HepG2 (cell line): ENCODE measurements at regions not wholly inside any gene's neighbourhood (a gene's known extent, or its start where the extent isn't known, plus 50 kb on each side); places are given as distances from the start of the nearest gene placed in this dataset.

Source experiments
- ATM ChIP-seq: fragments of 450-650 bp; IDR thresholded peaks from 2 replicates; pipeline ENCODE4 v1.7.1; 2017; ENCODE audit warnings: mild to moderate bottlenecking, borderline replicate concordance
- CBX1 ChIP-seq: IDR thresholded peaks from one replicate; pipeline ENCODE4 v1.6.1; 2016; ENCODE audit warnings: antibody characterized with exemption, low read depth
- ELF4 ChIP-seq: sonication (generic); formaldehyde crosslinking; IDR thresholded peaks from 2 replicates; pipeline ENCODE4 v1.5.0; 2020; ENCODE audit warnings: missing genetic modification reagents, mild to moderate bottlenecking, moderate library complexity, borderline replicate concordance
- FOXJ3 ChIP-seq: sonication (generic); formaldehyde crosslinking; IDR thresholded peaks from 2 replicates; pipeline ENCODE4 v1.4.0; 2020; ENCODE audit warnings: missing genetic modification reagents, mild to moderate bottlenecking, borderline replicate concordance
- GPN1 ChIP-seq: sonication (generic); formaldehyde crosslinking; IDR thresholded peaks from 2 replicates; pipeline ENCODE4 v1.5.1; 2020; ENCODE audit warnings: missing genetic modification reagents, borderline replicate concordance
- KAT7 ChIP-seq: IDR thresholded peaks from 2 replicates; pipeline ENCODE4 v1.6.1; 2018; ENCODE audit warnings: borderline replicate concordance, missing compliant biosample characterization
- MATR3 ChIP-seq: sonication (generic); formaldehyde crosslinking; IDR thresholded peaks from 2 replicates; pipeline ENCODE4 v1.4.0; 2020; ENCODE audit warnings: missing genetic modification reagents
- MED8 ChIP-seq: sonication (generic); formaldehyde crosslinking; IDR thresholded peaks from 2 replicates; pipeline ENCODE4 v1.8.1; 2023; ENCODE audit warnings: mild to moderate bottlenecking, missing genetic modification reagents; ENCODE audit not compliant: insufficient replicate concordance
- NCOA1 ChIP-seq: sonication (generic); formaldehyde crosslinking; IDR thresholded peaks from 2 replicates; pipeline ENCODE4 v1.9.0; 2021; ENCODE audit warnings: missing genetic modification reagents
- NFE2L2 ChIP-seq: fragments of 150-350 bp; IDR thresholded peaks from 2 replicates; pipeline ENCODE4 v1.6.1; 2014; ENCODE audit warnings: low read length
- RAD21 ChIP-seq: fragments of 450-650 bp; formaldehyde crosslinking; IDR thresholded peaks from 2 replicates; pipeline ENCODE4 v1.5.0; 2020; ENCODE audit warnings: mild to moderate bottlenecking
- RBM39 ChIP-seq: fragments of 200-400 bp; formaldehyde crosslinking; IDR thresholded peaks from one replicate; pipeline ENCODE4 v1.6.1; 2018; ENCODE audit warnings: antibody characterized with exemption, mild to moderate bottlenecking, low read depth, low read length; ENCODE audit not compliant: poor library complexity, severe bottlenecking
- REXO4 ChIP-seq: sonication (generic); formaldehyde crosslinking; IDR thresholded peaks from 2 replicates; pipeline ENCODE4 v1.8.0; 2022; ENCODE audit warnings: missing genetic modification reagents, mild to moderate bottlenecking, borderline replicate concordance
- SETDB1 ChIP-seq: sonication (generic); formaldehyde crosslinking; IDR thresholded peaks from 2 replicates; pipeline ENCODE4 v1.5.1; 2020; ENCODE audit warnings: missing genetic modification reagents, mild to moderate bottlenecking, borderline replicate concordance
- SIN3A ChIP-seq: IDR thresholded peaks from 2 replicates; pipeline ENCODE4 v1.6.1; 2011; ENCODE audit warnings: low read depth, mild to moderate bottlenecking, control low read depth, low read length, borderline replicate concordance
- TBL1XR1 ChIP-seq: fragments of 150-350 bp; IDR thresholded peaks from 2 replicates; pipeline ENCODE4 v1.6.1; 2014; ENCODE audit warnings: borderline replicate concordance, low read length; ENCODE audit not compliant: partially characterized antibody
- TEAD2 ChIP-seq: sonication (generic); formaldehyde crosslinking; IDR thresholded peaks from 2 replicates; pipeline ENCODE4 v1.9.0; 2021; ENCODE audit warnings: missing genetic modification reagents
- THAP8 ChIP-seq: sonication (generic); formaldehyde crosslinking; IDR thresholded peaks from 2 replicates; pipeline ENCODE4 v1.5.1; 2020; ENCODE audit warnings: missing genetic modification reagents, mild to moderate bottlenecking, borderline replicate concordance
- U2AF2 ChIP-seq: fragments of 200-400 bp; formaldehyde crosslinking; IDR thresholded peaks from 2 replicates; pipeline ENCODE4 v1.6.1; 2017; ENCODE audit warnings: low read depth, mild to moderate bottlenecking, low read length
- XBP1 ChIP-seq: sonication (generic); formaldehyde crosslinking; IDR thresholded peaks from 2 replicates; pipeline ENCODE4 v1.5.0; 2020; ENCODE audit warnings: missing genetic modification reagents
- ZC3H13 ChIP-seq: sonication (generic); formaldehyde crosslinking; IDR thresholded peaks from 2 replicates; pipeline ENCODE4 v1.8.1; 2023; ENCODE audit warnings: mild to moderate bottlenecking, missing genetic modification reagents, moderate library complexity
- ZFP37 ChIP-seq: sonication (generic); formaldehyde crosslinking; IDR thresholded peaks from 2 replicates; pipeline ENCODE4 v1.4.0; 2020; ENCODE audit warnings: missing genetic modification reagents, borderline replicate concordance
- ZNF10 ChIP-seq: sonication (generic); formaldehyde crosslinking; IDR thresholded peaks from 2 replicates; pipeline ENCODE4 v1.4.0; 2020; ENCODE audit warnings: mild to moderate bottlenecking, low read depth, missing genetic modification reagents, borderline replicate concordance
- ZNF17 ChIP-seq: sonication (generic); formaldehyde crosslinking; IDR thresholded peaks from 2 replicates; pipeline ENCODE4 v1.5.0; 2020; ENCODE audit warnings: mild to moderate bottlenecking, missing genetic modification reagents
- ZNF24 ChIP-seq: fragments of 450-650 bp; IDR thresholded peaks from 2 replicates; pipeline ENCODE4 v1.6.1; 2017; ENCODE audit warnings: antibody characterized with exemption, mild to moderate bottlenecking
- ZNF282 ChIP-seq: fragments of 450-650 bp; IDR thresholded peaks from 2 replicates; pipeline ENCODE4 v1.6.1; 2018; ENCODE audit not compliant: partially characterized antibody
- ZNF432 ChIP-seq: sonication (generic); formaldehyde crosslinking; IDR thresholded peaks from 2 replicates; pipeline ENCODE4 v1.5.0; 2020; ENCODE audit warnings: missing genetic modification reagents, mild to moderate bottlenecking, borderline replicate concordance
- ZNF547 ChIP-seq: sonication (generic); formaldehyde crosslinking; IDR thresholded peaks from 2 replicates; pipeline ENCODE4 v1.5.1; 2020; ENCODE audit warnings: mild to moderate bottlenecking, missing genetic modification reagents
- ZNF614 ChIP-seq: IDR thresholded peaks from 2 replicates; pipeline ENCODE4 v1.6.1; 2018; ENCODE audit warnings: missing biosample characterization, missing genetic modification reagents, inconsistent platforms, borderline replicate concordance
- TF ChIP-seq, protein P1 (sequence below): IDR thresholded peaks from 2 replicates; pipeline ENCODE4 v1.6.1; 2016; ENCODE audit warnings: missing biosample characterization, missing genetic modification reagents, low read depth

GRCh38 chr21:39033878-39034589 is 149.2 kb downstream of the PSMG1 start (continued):
- TF ChIP-seq ZNF24 (no peak), FOXJ3 (CRISPR knock-in tag) (peak; percentile 88), XBP1 (CRISPR knock-in tag) (peak; percentile 83; the same call in 1 of the 2 replicates), REXO4 (CRISPR knock-in tag) (no peak), SETDB1 (CRISPR knock-in tag) (no peak), ZNF432 (no peak), ZFP37 (peak; percentile 81), ATM (no peak), CBX1 (peak; percentile 81), GPN1 (CRISPR knock-in tag) (no peak), U2AF2 (no peak), ZNF547 (CRISPR knock-in tag) (peak; percentile 44; the same call in 1 of the 2 replicates), RBM39 (no peak), ZNF614 (no peak), SIN3A (no peak), ELF4 (peak; percentile 82; the same call in 1 of the 2 replicates), RAD21 (peak; percentile 33; the same call in 1 of the 2 replicates), TEAD2 (CRISPR knock-in tag) (no peak), ZC3H13 (0 out of 2 replicates have a peak, but pooled peaks have one; percentile 18), MED8 (CRISPR knock-in tag) (peak; percentile 99), NCOA1 (peak; percentile 95; the same call in 1 of the 2 replicates), NFE2L2 (no peak), ZNF10 (CRISPR knock-in tag) (no peak), ZNF17 (no peak), ZNF282 (no peak), MATR3 (CRISPR knock-in tag) (no peak), KAT7 (peak; percentile 77), THAP8 (CRISPR knock-in tag) (no peak), TBL1XR1 (peak; percentile 92)
- TF ChIP-seq, protein P1, sequence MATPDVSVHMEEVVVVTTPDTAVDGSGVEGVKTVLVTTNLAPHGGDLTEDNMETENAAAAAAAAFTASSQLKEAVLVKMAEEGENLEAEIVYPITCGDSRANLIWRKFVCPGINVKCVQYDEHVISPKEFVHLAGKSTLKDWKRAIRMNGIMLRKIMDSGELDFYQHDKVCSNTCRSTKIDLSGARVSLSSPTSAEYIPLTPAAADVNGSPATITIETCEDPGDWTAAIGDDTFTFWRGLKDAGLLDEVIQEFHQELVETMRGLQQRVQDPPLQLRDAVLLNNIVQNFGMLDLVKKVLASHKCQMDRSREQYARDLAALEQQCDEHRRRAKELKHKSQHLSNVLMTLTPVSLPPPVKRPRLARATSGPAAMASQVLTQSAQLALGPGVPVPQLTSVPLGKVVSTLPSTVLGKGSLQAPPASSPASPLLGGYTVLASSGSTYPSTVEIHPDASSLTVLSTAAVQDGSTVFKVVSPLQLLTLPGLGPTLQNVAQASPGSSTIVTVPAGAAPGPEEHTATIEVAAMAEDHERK (CRISPR knock-in tag) = no peak; the same call in 1 of the 2 replicates
